Omental fat pad (tissue), 3 donors: ENCODE measurements at regions not wholly inside any gene's neighbourhood (a gene's known extent, or its start where the extent isn't known, plus 50 kb on each side); places are given as distances from the start of the nearest gene placed in this dataset.

Source experiments
- ATAC-seq: fragments of 150-250 bp; one replicate; pipeline ENCODE4 v1.9.1; 2016; ENCODE audit warnings: mild to moderate bottlenecking, moderate library complexity; ENCODE audit not compliant: low FRiP score
- DNase-seq: peaks from one replicate; pipeline ENCODE4 v3.0.0-alpha.2; 2019; ENCODE audit warnings: low spot score
- TF ChIP-seq, protein P1 (sequence below), 3 donors: fragments of 450-650 bp; IDR thresholded peaks; one replicate each; pipeline ENCODE4 v1.5.1; 2016 to 2017; ENCODE audit warnings: antibody characterized with exemption in 3 of 3, mild to moderate bottlenecking in 3 of 3, moderate library complexity in 2 of 3

DNA sequence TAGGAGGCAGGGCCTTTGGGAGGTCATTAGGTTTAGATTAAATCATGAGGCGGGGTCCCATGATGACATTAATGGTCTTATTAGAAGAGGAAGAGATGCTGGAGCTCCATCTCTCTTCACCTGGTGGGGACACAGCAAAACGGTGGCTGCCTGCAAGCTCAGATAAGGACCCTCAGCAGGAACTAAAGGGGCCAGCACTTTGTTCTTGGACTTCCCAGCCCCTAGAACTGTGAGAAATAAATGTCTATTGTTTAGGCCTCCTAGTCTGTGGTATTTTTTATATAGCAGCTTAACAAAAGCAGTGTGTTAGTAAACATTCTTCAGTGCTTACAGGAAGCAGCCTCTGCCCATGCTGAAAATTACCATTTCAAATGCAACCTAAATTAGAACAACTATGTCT is 157.6 kb downstream of the FOXA2 start:
- ATAC-seq: no peak
- TF ChIP-seq, protein P1, sequence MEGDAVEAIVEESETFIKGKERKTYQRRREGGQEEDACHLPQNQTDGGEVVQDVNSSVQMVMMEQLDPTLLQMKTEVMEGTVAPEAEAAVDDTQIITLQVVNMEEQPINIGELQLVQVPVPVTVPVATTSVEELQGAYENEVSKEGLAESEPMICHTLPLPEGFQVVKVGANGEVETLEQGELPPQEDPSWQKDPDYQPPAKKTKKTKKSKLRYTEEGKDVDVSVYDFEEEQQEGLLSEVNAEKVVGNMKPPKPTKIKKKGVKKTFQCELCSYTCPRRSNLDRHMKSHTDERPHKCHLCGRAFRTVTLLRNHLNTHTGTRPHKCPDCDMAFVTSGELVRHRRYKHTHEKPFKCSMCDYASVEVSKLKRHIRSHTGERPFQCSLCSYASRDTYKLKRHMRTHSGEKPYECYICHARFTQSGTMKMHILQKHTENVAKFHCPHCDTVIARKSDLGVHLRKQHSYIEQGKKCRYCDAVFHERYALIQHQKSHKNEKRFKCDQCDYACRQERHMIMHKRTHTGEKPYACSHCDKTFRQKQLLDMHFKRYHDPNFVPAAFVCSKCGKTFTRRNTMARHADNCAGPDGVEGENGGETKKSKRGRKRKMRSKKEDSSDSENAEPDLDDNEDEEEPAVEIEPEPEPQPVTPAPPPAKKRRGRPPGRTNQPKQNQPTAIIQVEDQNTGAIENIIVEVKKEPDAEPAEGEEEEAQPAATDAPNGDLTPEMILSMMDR (IDR thresholded peaks at IDR 0.05): no peak
- no peak for DNase-seq

DNA sequence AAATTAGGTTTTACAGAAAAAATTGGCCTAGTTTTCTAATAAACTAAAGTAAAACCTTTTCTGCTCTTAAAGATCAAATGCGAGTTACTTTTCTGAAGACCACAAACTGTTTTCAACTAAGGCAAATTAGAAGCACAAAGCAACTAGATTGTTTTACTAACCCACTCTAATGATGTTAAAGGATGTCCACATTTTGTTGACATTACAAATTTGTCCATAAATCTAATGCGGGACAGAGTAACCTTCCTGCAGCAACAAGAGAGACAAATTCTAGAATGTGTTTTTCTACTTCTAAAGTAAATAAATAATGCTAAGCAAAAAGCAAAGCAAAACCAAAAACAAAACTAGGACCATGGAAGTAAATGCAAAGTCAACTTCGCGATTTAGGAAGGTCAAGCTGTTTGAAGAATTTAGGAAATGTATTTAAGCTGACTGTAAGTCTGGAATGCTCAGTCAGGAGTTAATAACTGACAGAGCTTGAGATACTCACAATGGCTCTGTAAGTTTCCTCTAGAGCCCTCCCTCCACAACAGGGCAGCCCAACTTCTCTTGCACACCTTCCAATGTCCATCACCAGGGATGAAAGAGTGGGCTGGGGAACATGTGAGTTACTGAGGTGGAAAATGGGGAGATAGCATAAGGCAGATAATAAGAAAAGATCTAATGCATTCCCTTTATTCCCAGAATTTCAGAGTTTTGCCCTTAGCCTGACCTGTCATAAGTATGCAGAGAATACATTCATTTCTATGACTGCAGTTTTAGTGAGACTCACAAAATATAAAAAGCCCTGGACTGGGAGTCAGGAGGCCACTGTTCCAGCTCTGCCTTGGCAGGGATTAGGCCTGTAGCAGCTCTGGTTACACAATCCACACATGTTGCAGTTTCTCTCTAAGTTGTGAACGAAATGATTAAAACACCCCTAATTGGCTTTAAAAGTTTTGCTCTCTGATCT is 158.8 kb downstream of the FOXA2 start:
- TF ChIP-seq, protein P1 (IDR thresholded peaks at IDR 0.05): no peak
- ATAC-seq (no peak), DNase-seq (no peak)

DNA sequence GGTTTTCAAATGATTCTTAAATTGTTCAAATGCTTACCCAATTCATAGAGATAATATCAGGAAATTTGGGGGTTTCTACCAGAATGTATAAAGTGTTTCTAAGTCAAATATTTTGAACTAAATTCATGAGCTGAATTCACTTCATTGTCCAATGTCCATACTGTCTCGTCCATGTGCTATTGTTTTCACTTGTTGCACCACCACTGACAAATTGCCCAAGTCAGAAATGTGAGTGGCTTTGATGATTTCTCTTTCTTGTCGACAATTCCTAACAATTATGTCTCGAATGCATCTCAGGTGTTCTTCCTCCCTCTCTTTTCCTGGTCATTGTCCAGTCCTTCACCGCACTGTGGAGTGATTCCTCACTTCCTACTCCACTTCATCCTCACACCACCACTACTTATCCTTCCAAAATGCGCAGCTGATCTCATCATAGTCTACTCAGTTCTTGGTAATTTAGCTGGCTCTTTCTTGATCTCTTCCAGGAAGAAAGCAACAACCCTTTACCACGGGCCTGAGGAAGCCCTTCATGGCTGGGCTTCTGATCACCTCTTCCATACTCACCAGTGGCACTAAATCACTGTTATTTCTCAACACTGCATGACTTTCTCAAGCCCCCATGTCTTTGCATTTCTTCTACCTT is 161.1 kb downstream of the FOXA2 start:
- no peak for DNase-seq
- ATAC-seq: no peak

DNA sequence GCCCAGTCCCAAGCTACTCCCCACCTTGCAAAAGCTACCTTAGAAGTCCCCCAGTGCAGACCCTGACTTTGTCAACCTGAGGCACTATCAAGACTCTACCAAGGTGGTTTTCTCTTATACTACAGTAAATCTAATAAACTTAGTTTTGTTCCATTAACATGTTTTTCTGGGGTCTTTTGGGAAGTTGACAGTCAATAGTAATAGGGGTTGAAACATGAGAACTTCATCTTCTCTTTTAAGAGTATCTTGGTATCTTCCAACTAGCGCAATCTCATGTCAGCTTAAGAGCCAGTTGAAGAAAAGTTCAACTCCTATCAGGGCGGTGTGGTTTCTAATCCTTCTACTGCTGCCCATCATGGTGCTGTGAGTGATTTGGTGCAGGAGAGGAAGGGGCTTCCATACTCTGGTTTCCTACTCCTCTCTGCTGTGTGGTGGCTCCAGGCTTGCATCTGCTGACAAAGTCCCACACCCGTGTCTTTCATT is 164.2 kb downstream of the FOXA2 start:
- no peak for DNase-seq
- TF ChIP-seq, protein P1 (IDR thresholded peaks at IDR 0.05): no peak
- no peak for ATAC-seq

More for the DNA sequence above, 161.1 kb downstream of the FOXA2 start:
- TF ChIP-seq, protein P1 (IDR thresholded peaks at IDR 0.05): no peak

DNA sequence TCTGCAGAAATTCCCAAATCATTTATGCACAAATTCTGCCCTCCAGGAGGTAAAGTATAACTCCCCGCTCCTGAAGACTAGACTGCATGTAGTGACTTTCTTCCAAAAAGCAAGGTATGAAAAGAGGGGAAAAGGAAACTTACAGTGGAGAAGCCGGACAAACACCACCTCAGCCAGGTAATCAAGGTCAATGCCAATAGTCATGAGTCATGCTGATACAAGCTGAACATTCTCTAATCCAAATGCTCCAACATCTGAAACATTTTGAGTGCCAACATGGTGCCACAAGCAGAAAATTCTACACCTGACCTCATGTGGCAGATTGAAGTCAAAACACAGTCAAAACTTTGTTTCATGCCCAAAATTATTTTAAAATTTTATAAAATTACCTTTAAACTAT is 165.6 kb downstream of the FOXA2 start:
- ATAC-seq: no peak

DNA sequence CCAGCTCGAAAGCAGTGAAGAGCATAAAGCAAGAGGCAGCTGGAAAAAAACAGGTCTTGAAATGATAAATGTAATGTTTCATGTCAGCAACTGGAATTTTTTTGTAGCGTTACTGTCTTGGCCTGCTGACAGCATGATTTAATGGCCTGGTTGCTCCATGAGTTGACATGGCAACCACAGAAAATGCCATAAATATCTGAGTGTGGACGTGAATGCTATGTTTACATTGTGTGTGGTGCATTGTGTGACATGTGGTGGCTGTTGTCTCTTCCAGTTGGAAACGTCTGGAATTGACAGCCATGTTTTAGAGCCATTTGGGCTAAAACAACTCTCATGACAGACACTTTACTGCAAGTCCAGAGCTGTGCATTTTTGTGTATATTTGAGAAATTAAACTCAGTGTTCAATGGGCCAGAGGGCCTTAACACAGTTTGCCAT is 170.0 kb downstream of the FOXA2 start:
- TF ChIP-seq, protein P1 (IDR thresholded peaks at IDR 0.05): no peak
- ATAC-seq (no peak), DNase-seq (no peak)

More for the DNA sequence above, 165.6 kb downstream of the FOXA2 start:
- no peak for DNase-seq
- TF ChIP-seq, protein P1 (IDR thresholded peaks at IDR 0.05): no peak
